HEK293T (cell line): ENCODE measurements at regions not wholly inside any gene's neighbourhood (a gene's known extent, or its start where the extent isn't known, plus 50 kb on each side); places are given as distances from the start of the nearest gene placed in this dataset.

Experiments
- ARNT ChIP-seq: fragments of 450-650 bp; IDR thresholded peaks from 2 replicates; pipeline ENCODE4 v1.6.1; 2017; ENCODE audit warnings: mild to moderate bottlenecking
- FOXA1 ChIP-seq: fragments of 450-650 bp; IDR thresholded peaks from 2 replicates; pipeline ENCODE4 v1.6.1; 2016; ENCODE audit warnings: mild to moderate bottlenecking
- FOXM1 ChIP-seq: fragments of 450-650 bp; IDR thresholded peaks from 2 replicates; pipeline ENCODE4 v1.6.1; 2017; ENCODE audit warnings: mild to moderate bottlenecking, borderline replicate concordance
- HDGF ChIP-seq: fragments of 450-650 bp; IDR thresholded peaks from 2 replicates; pipeline ENCODE4 v1.6.1; 2017; ENCODE audit warnings: antibody characterized with exemption, borderline replicate concordance
- L3MBTL2 ChIP-seq: fragments of 450-650 bp; conservative IDR thresholded peaks from 2 replicates; pipeline ENCODE4 v1.6.1; 2016; ENCODE audit warnings: mild to moderate bottlenecking
- LEF1 ChIP-seq: fragments of 450-650 bp; IDR thresholded peaks from 2 replicates; pipeline ENCODE4 v1.6.1; 2017; ENCODE audit warnings: mild to moderate bottlenecking, borderline replicate concordance
- NFRKB ChIP-seq: fragments of 450-650 bp; IDR thresholded peaks from 2 replicates; pipeline ENCODE4 v1.6.1; 2016; ENCODE audit warnings: mild to moderate bottlenecking, moderate library complexity
- SUZ12 ChIP-seq: fragments of 450-650 bp; IDR thresholded peaks from 2 replicates; pipeline ENCODE4 v1.6.1; 2016; ENCODE audit warnings: mild to moderate bottlenecking
- TARDBP ChIP-seq: fragments of 450-650 bp; IDR thresholded peaks from 2 replicates; pipeline ENCODE4 v1.6.1; 2016
- ZNF384 ChIP-seq: fragments of 450-650 bp; IDR thresholded peaks from 2 replicates; pipeline ENCODE4 v1.6.1; 2016
- TF ChIP-seq, protein P1 (sequence below): fragments of 450-650 bp; IDR thresholded peaks from 2 replicates; pipeline ENCODE4 v1.6.1; 2016

DNA sequence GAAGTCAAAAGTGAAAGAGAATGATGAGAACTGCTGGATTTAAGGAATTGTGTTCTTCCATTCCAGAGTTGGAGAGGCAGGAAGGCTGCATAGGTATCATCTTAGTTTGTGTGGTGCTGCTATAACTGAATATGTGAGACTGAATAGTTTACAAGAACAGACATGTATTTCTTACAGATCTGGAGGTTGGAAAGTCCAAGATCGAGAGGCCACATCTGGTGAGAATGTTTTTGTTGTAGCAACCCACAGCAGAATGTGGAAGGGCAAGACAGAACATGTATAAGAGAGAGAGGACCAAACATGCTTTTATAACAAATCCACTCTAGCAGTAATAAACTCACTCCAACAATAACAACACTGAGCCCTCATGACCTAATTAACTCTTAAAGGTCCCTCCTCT, 408.6 kb downstream of the FAM47B start:
- TF ChIP-seq FOXA1 (no peak), HDGF (no peak), FOXM1 (no peak), ZNF384 (no peak), NFRKB (no peak), SUZ12 (no peak), TARDBP (no peak), ARNT (no peak), LEF1 (no peak), L3MBTL2 (no peak)
- TF ChIP-seq, protein P1, sequence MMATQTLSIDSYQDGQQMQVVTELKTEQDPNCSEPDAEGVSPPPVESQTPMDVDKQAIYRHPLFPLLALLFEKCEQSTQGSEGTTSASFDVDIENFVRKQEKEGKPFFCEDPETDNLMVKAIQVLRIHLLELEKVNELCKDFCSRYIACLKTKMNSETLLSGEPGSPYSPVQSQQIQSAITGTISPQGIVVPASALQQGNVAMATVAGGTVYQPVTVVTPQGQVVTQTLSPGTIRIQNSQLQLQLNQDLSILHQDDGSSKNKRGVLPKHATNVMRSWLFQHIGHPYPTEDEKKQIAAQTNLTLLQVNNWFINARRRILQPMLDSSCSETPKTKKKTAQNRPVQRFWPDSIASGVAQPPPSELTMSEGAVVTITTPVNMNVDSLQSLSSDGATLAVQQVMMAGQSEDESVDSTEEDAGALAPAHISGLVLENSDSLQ = no peak
